Stimulated activated CD8-positive, alpha-beta memory T cell treated with anti-CD3 and anti-CD28 coated beads, Interleukin-12 subunit alpha, Interleukin-12 subunit beta, amount 100 ng/mL, for 24 hours (primary cell): ENCODE measurements at regions not wholly inside any gene's neighbourhood (a gene's known extent, or its start where the extent isn't known, plus 50 kb on each side); places are given as distances from the start of the nearest gene placed in this dataset.
"Not testable (repeated sequence)": the region's sequence is repeated elsewhere in the genome, so short reads cannot be mapped to it uniquely, and the experiment has no call there.

Experiments used
- DNase-seq: peaks from one replicate; pipeline ENCODE4 v3.0.0-alpha.2; 2020; ENCODE audit errors: extremely low read depth

GRCh38 chr12:75705749-75706711 lies 194.6 kb upstream of the KRR1 start:
- no peak for DNase-seq

GRCh38 chr12:75704664-75705063 lies 193.3 kb upstream of the KRR1 start:
- DNase-seq, result no peak

- DNase-seq, result no peak
Observed at GRCh38 chr12:75704208-75704607, 192.8 kb upstream of the KRR1 start.

GRCh38 chr12:75703131-75703530 lies 191.7 kb upstream of the KRR1 start:
- no peak for DNase-seq

- DNase-seq, result no peak
Observed at GRCh38 chr12:75702477-75703093, 191.2 kb upstream of the KRR1 start.

GRCh38 chr12:75701859-75702258 lies 190.4 kb upstream of the KRR1 start:
- no peak for DNase-seq

- DNase-seq, result no peak
Observed at GRCh38 chr12:75699728-75700496, 188.5 kb upstream of the KRR1 start.

- no peak for DNase-seq
Observed at GRCh38 chr12:75699251-75699650, 187.8 kb upstream of the KRR1 start.

- DNase-seq, result no peak
Observed at GRCh38 chr12:75698052-75698451, 186.6 kb upstream of the KRR1 start.

GRCh38 chr12:75695926-75696325 lies 184.5 kb upstream of the KRR1 start:
- DNase-seq, result no peak

- DNase-seq, result no peak
Observed at GRCh38 chr12:75694534-75695268, 183.3 kb upstream of the KRR1 start.

- DNase-seq, result no peak
Observed at GRCh38 chr12:75692876-75693275, 181.5 kb upstream of the KRR1 start.

- no peak for DNase-seq
Observed at GRCh38 chr12:75690296-75690955, 179.0 kb upstream of the KRR1 start.

GRCh38 chr12:75686233-75686632 lies 174.8 kb upstream of the KRR1 start:
- not testable (repeated sequence) for DNase-seq

- no peak for DNase-seq
Observed at GRCh38 chr12:75685617-75686225, 174.3 kb upstream of the KRR1 start.

- no peak for DNase-seq
Observed at GRCh38 chr12:75684678-75685616, 173.5 kb upstream of the KRR1 start.

- not testable (repeated sequence) for DNase-seq
Observed at GRCh38 chr12:75683995-75684586, 172.7 kb upstream of the KRR1 start.

GRCh38 chr12:75683220-75683619 lies 171.8 kb upstream of the KRR1 start:
- DNase-seq, result no peak

GRCh38 chr12:75677522-75677921 lies 166.1 kb upstream of the KRR1 start:
- DNase-seq, result no peak
